Stimulated activated CD4-positive, alpha-beta T cell treated with anti-CD3 and anti-CD28 coated beads, Interleukin-12 subunit alpha, Interleukin-12 subunit beta, amount 100 ng/mL, for 24 hours (primary cell): ENCODE measurements at regions not wholly inside any gene's neighbourhood (a gene's known extent, or its start where the extent isn't known, plus 50 kb on each side); places are given as distances from the start of the nearest gene placed in this dataset.

Experiments
- DNase-seq, 2 experiments: peaks; one replicate each; pipeline ENCODE4 v3.0.0-alpha.2; 2020; ENCODE audit warnings: low read depth in 2 of 2

GRCh38 chr10:83164156-83164555, 975.2 kb upstream of the GHITM start:
- DNase-seq: no peak

- no peak for DNase-seq
These were observed 974.0 kb upstream of the GHITM start for GRCh38 chr10:83165265-83165664.

DNA sequence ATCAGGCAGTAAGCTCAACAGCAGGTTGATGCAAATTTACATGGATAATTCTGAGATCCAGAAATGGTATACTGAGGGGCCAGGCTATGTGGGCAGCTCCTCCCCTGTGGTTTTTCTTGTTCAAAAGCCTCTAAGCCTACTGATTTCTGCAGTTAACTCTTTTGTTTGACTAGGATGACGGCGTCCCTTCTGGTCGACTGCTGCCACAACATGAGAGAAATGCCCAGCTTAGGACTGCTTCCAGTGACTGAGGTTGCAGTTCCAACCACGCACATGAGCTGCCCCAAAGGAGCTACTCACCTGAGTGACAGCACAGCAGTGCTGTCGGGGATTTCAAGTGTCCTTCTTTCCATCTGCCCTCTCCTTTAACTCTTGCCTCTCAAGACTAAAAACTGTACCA, 973.0 kb upstream of the GHITM start:
- no peak for DNase-seq

DNA sequence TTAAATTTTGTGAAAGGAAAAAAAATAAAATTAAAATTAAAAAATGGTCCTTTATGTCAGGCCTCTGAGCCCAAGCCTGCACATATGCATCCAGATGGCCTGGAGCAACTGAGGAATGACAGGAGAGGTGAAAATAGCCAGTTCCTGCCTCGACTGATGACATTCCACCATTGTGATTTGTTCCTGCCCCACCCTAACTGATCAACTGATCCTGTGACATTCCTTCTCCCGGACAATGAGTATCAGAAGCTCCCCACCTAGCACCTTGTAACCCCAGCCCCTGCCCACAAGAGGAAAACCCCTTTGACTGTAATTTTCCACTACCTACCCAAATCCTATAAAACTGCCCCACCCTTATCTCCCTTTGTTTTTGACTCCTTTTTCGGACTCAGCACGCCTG, 972.2 kb upstream of the GHITM start:
- DNase-seq: no peak

DNA sequence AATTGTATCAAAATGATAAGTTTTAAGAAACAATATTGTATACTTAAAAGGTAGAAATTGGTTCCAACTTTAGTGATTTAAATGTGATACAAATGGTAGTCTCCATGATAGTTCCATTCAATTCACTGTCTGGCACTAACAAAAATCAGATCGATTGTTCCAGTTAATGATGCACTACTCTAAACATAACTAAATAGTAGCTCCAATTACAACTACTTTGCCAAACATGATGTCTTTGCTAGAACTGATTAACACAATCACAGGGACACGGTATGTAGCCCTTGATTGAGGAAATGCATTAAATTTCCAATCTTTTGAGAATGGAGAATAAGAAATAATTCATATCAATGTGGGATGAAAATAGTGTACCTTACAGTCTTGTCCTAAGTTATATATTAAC, 962.4 kb upstream of the GHITM start:
- DNase-seq: no peak

DNA sequence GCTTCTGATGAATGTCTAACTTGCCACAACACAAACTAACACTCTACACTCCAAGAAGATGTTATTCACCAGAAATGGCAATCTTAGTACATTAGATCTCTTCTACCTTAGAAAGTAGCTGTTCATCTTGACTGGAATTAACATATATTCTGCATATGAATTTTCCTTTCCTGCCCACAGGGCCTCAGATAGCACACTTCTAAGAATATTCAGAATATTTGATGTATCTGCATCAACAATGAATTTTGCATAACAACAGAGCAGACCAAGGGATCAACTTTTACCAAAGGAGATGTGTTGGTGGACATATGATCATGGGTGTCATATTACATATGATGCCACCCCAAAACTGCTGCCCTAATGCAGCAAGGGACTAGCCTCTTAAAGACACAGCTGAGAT, 960.8 kb upstream of the GHITM start:
- no peak for DNase-seq

GRCh38 chr10:83179371-83179770, 959.9 kb upstream of the GHITM start:
- DNase-seq: no peak

DNA sequence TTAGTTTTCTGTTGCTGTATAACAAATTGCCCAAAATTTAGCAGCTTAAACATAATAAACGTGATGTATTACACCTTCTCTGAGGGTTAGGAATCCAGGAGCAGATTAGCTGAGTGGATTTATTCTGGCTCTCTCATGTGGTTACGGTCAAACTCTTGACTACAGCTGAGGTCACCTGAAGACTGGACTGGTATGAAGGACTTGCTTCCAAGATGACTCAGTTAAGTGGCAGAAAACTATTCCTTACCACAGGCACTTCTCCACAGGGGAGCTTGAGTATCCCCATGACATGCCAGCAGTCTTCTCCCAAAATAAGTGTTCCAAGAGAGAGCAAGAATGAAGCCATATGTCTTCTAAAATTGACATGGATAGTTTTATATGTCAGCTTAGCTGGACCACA, 957.2 kb upstream of the GHITM start:
- DNase-seq: no peak

GRCh38 chr10:83184641-83185040, 954.7 kb upstream of the GHITM start:
- DNase-seq: no peak

- DNase-seq: no peak
These were observed 948.7 kb upstream of the GHITM start for GRCh38 chr10:83190614-83191013.

GRCh38 chr10:83193026-83193425, 946.3 kb upstream of the GHITM start:
- DNase-seq: no peak

DNA sequence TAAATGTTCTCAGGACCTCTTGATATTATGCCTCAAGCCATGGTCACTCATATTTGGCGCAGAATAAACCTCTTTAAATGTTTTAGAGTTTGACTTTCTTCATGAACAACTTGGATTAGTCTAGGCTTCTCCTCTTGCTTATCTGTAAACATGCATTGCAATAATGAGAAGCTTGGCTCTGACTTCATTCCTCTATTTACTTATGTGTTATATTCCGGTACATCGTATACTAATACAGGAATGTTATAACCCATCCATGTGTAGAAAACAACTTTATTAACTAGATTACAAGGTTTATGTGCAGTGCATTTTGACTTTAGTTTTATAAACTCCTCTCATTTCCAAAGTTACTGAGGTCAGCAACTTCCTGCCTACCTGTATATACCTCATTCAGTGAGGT, 944.3 kb upstream of the GHITM start:
- DNase-seq: no peak

- no peak for DNase-seq
These were observed 939.9 kb upstream of the GHITM start for GRCh38 chr10:83199374-83199773.

GRCh38 chr10:83205861-83206260, 933.4 kb upstream of the GHITM start:
- DNase-seq: no peak

DNA sequence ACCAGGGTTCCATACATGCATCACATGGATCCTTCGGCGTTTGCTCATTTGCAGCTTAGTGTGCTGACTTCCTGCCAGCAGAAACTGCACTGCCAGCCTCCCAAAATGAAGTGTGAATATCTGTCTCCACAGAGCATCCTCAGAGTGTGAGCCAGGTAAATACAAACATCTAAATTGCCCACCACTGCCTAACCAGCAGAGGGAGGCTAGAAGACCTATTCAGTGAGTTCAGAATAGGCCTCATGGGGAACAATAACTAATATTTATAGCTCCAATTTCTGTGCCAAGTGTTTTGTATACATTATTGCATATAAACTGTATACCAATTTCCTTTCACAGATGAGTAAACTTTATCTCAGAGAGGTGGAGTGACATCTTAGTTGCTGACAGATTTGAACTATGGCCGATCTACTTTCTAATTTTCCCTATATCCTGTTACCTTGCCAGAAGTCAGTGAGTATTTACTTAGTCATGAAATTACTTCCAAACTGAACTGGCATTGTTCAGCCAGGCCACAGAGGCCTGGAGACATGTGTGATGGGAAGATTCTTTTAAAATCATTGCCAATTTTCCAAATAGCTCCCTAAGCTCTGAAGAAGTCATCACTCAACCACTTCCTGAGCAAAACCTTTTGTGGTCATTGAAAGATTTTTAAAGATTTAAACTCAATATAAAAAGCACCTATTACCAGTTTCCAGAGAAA, 926.5 kb upstream of the GHITM start:
- DNase-seq: no peak

GRCh38 chr10:83214136-83214535, 925.2 kb upstream of the GHITM start:
- no peak for DNase-seq

DNA sequence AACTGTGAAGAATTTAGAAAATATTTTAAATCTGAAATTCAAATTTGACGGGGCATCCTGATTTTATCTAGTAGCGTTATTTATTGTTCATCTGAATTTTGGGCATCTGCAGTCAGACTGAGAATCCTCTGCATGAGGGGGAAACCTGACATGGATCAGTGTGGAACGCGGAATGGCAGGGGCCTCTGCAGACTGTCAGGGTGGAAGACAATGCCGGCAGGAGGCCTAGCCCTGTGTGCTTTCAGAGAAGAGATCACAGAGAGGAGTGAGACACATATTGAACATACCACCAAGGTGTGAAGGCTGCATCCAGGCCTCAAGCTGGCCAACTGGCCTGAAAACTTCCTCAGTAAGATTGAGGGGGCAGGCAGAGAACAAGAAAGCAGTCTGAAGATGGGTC, 921.1 kb upstream of the GHITM start:
- DNase-seq: no peak

GRCh38 chr10:83222300-83222699, 917.0 kb upstream of the GHITM start:
- no peak for DNase-seq

DNA sequence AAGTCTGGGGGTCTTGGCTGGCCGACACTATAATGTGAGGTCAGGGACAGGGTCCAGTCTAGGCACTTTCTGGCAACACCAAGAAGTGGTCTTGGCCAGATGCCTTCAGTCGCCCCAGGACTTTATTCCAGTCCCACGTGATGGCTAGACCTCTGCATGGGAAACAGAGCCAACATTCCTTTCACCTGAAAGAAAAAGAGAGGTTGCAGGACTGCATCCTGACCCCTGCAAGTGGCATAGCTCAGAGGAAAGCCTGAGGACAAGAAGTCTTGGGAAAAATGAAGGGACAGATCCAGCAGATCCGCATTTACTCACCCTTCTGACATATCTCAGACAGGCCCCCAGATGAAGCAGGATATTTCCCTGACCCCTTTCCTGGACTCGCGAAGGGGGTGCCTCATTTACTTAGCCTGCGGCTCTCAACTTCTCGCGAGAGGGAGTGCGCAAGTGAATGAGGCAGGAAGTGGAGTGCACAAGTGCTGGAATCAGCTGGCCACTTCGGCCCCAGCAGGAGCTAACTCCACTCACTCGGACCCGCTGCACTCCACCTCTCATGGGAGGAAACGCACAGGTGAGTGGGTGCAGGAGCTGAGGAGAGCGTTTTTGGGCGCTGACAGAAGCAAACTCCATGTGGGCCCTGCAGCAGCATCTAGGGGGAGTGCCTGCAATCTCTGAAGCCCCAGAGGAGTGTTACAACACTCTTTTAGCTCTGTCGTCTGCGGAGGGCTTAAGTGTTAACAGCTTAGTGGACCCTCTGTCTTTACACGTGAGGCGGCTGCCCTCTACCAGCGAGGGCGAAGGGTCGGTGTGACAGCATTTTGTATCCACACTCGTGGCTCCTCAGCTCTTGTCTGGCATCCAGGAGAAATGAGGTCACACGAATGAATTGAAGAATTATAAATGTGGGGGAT, 916.2 kb upstream of the GHITM start:
- DNase-seq: no peak

GRCh38 chr10:83225781-83226180, 913.5 kb upstream of the GHITM start:
- DNase-seq: no peak

GRCh38 chr10:83229991-83230390, 909.3 kb upstream of the GHITM start:
- no peak for DNase-seq

DNA sequence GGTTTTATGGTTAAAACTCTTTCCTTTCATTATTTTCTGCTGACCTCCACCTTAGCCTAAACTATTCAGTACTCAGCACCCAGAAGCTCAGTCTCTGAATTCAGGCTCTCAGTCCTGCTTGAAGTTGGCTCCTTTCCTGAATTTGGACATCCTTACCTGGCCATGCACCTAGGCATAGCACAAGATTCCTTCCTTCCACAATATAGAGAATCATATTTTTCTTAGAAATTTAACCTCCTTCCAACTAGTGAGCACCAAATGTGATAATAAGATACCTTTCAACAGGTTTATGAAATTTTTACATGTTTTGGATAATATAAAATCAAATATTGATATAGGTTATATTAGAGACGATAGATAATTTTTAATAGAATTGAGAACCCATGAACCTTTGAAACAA, 905.6 kb upstream of the GHITM start:
- no peak for DNase-seq

- no peak for DNase-seq
These were observed 891.1 kb upstream of the GHITM start for GRCh38 chr10:83248106-83248631.
